ENCODE measurements at regions not wholly inside any gene's neighbourhood (a gene's known extent, or its start where the extent isn't known, plus 50 kb on each side); places are given as distances from the start of the nearest gene placed in this dataset.

- no peak for DNase-seq (ENCODE audit: low spot score)
- in situ Hi-C loops (cut with HindIII; ENCODE audit: low sequenced_read_pairs) = no loop called here
Measured at GRCh38 chr10:44326474-44327030, 58.3 kb downstream of the CXCL12 start.

- in situ Hi-C loops (cut with HindIII; ENCODE audit: low sequenced_read_pairs) = no loop called here
- DNase-seq (ENCODE audit: low spot score) = no peak
Measured at GRCh38 chr10:44325596-44326307, 59.1 kb downstream of the CXCL12 start.

- DNase-seq (ENCODE audit: low spot score) = no peak
- in situ Hi-C loops (cut with HindIII; ENCODE audit: low sequenced_read_pairs) = no loop called here
Measured at GRCh38 chr10:44325157-44325556, 59.7 kb downstream of the CXCL12 start.

- DNase-seq (ENCODE audit: low spot score) = no peak
- in situ Hi-C loops (cut with HindIII; ENCODE audit: low sequenced_read_pairs) = no loop called here
Measured at GRCh38 chr10:44323838-44324237, 61.1 kb downstream of the CXCL12 start.

- no peak for DNase-seq (ENCODE audit: low spot score)
Measured at GRCh38 chr10:44322137-44322536, 62.8 kb downstream of the CXCL12 start.

GRCh38 chr10:44320756-44321155, 64.1 kb downstream of the CXCL12 start:
- DNase-seq (ENCODE audit: low spot score) = no peak
- in situ Hi-C loops (cut with HindIII; ENCODE audit: low sequenced_read_pairs) = no loop called here

More at GRCh38 chr10:44322137-44322536, 62.8 kb downstream of the CXCL12 start:
- in situ Hi-C loops (cut with HindIII; ENCODE audit: low sequenced_read_pairs) = no loop called here

- in situ Hi-C loops (cut with HindIII; ENCODE audit: low sequenced_read_pairs) = no loop called here
Measured at GRCh38 chr10:44317856-44318255, 67.0 kb downstream of the CXCL12 start.

GRCh38 chr10:44316922-44317215, 68.0 kb downstream of the CXCL12 start:
- in situ Hi-C loops (cut with HindIII; ENCODE audit: low sequenced_read_pairs) = no loop called here

More at GRCh38 chr10:44317856-44318255, 67.0 kb downstream of the CXCL12 start:
- no peak for DNase-seq (ENCODE audit: low spot score)

GRCh38 chr10:44316187-44316921, 68.5 kb downstream of the CXCL12 start:
- DNase-seq (ENCODE audit: low spot score) = no peak
- in situ Hi-C loops (cut with HindIII; ENCODE audit: low sequenced_read_pairs) = no loop called here

More at GRCh38 chr10:44316922-44317215, 68.0 kb downstream of the CXCL12 start:
- no peak for DNase-seq (ENCODE audit: low spot score)

GRCh38 chr10:44314802-44315460, 70.0 kb downstream of the CXCL12 start:
- in situ Hi-C loops (cut with HindIII; ENCODE audit: low sequenced_read_pairs) = no loop called here
- no peak for DNase-seq (ENCODE audit: low spot score)

- no peak for DNase-seq (ENCODE audit: low spot score)
- in situ Hi-C loops (cut with HindIII; ENCODE audit: low sequenced_read_pairs) = no loop called here
Measured at GRCh38 chr10:44313761-44314165, 71.1 kb downstream of the CXCL12 start.

GRCh38 chr10:44312401-44312800, 72.5 kb downstream of the CXCL12 start:
- DNase-seq (ENCODE audit: low spot score) = no peak
- in situ Hi-C loops (cut with HindIII; ENCODE audit: low sequenced_read_pairs) = no loop called here

GRCh38 chr10:44311563-44312051, 73.3 kb downstream of the CXCL12 start:
- in situ Hi-C loops (cut with HindIII; ENCODE audit: low sequenced_read_pairs) = no loop called here
- DNase-seq (ENCODE audit: low spot score) = no peak

- peak; percentile 65 for DNase-seq (ENCODE audit: low spot score)
- in situ Hi-C loops (cut with HindIII; ENCODE audit: low sequenced_read_pairs) = no loop called here
Measured at GRCh38 chr10:44310762-44311562, 73.9 kb downstream of the CXCL12 start.

- in situ Hi-C loops (cut with HindIII; ENCODE audit: low sequenced_read_pairs) = no loop called here
Measured at GRCh38 chr10:44309939-44310761, 74.7 kb downstream of the CXCL12 start.

GRCh38 chr10:44309361-44309760, 75.5 kb downstream of the CXCL12 start:
- DNase-seq (ENCODE audit: low spot score) = no peak
- in situ Hi-C loops (cut with HindIII; ENCODE audit: low sequenced_read_pairs) = no loop called here

More at GRCh38 chr10:44309939-44310761, 74.7 kb downstream of the CXCL12 start:
- no peak for DNase-seq (ENCODE audit: low spot score)

GRCh38 chr10:44308935-44309334, 76.0 kb downstream of the CXCL12 start:
- in situ Hi-C loops (cut with HindIII; ENCODE audit: low sequenced_read_pairs) = no loop called here
- no peak for DNase-seq (ENCODE audit: low spot score)

- DNase-seq (ENCODE audit: low spot score) = no peak
- in situ Hi-C loops (cut with HindIII; ENCODE audit: low sequenced_read_pairs) = no loop called here
Measured at GRCh38 chr10:44307691-44308090, 77.2 kb downstream of the CXCL12 start.

All from G401 (cell line).